ENCODE measurements at regions not wholly inside any gene's neighbourhood (a gene's known extent, or its start where the extent isn't known, plus 50 kb on each side); places are given as distances from the start of the nearest gene placed in this dataset.

- Histone ChIP-seq H3K27me3 (ENCODE audit: control insufficient read depth, insufficient read depth, low read length) (no peaks in the 10 kb centered on the region), H3K9me3 (ENCODE audit: control insufficient read depth in 2 of 3, insufficient read depth in 1 of 3, low read length in 3 of 3) (peaks cover 0 to 5% (median 0%) of the 10 kb centered on the region in 3 donors), H3K4me3 (ENCODE audit: low read length in 3 of 3) (no peak overlapping the region), H3K27ac (ENCODE audit: low read depth in 2 of 2, low read length in 2 of 2) (no peak overlapping the region), H3K9ac (ENCODE audit: low read length in 3 of 3) (no peak overlapping the region), H3K4me1 (ENCODE audit: control insufficient read depth in 2 of 3, insufficient read depth in 2 of 3, low read depth in 1 of 3, low read length in 3 of 3) (no peaks in the 10 kb centered on the region), H3K36me3 (ENCODE audit: control insufficient read depth in 2 of 3, insufficient read depth in 3 of 3, low read length in 3 of 3) (no peaks in the 10 kb centered on the region)
- FAIRE-seq: no peak
- TF ChIP-seq CTCF (IDR thresholded peaks at IDR 0.05; ENCODE audit: borderline replicate concordance, extremely low read depth, insufficient read depth): no peak
- no peak for DNase-seq
- intact Hi-C loops (cut with DNase I): no loop called here
Observed at GRCh38 chr4:143021384-143021783, 163.3 kb upstream of the USP38 start.

DNA sequence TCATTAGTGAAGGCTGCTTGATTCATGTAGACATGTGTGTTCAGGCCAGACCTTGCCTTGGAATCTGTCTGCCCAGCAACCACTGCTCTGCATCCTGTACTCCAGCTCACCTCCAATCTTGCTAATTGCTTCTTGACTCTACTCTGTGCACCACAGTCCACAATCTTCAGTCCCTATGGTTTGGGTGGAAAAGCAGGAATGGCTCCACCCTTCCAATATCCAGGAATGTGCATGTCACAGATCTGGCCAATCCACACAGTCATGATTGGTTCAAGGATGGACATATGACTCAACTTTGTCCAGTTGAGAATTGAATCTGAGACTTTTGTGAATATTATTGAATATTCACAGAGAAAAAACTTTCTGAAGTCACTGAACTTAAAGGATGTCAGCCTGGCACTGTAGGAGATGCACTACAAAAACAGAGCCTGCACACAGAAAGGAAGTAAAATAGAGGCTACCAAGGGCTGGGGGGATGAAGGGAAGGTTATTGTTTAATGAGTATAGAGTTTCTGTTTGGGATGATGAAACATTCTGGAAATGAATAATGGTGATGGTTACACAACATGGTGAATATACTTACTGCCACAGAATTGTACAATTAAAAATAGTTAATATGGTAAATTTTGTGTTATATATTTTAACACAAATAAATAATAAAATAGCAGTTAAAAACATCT lies 161.3 kb upstream of the USP38 start:
- no peak overlapping the region for H3K4me3 ChIP-seq (ENCODE audit: low read length in 3 of 3)
- H3K4me1 ChIP-seq (ENCODE audit: control insufficient read depth in 2 of 3, insufficient read depth in 2 of 3, low read depth in 1 of 3, low read length in 3 of 3): no peaks in the 10 kb centered on the region
- no peak overlapping the region for H3K27ac ChIP-seq (ENCODE audit: low read depth in 2 of 2, low read length in 2 of 2)
- DNase-seq (no peak), FAIRE-seq (no peak)
- no peak for TF ChIP-seq CTCF (IDR thresholded peaks at IDR 0.05; ENCODE audit: borderline replicate concordance, extremely low read depth, insufficient read depth)
- H3K27me3 ChIP-seq (ENCODE audit: control insufficient read depth, insufficient read depth, low read length): no peaks in the 10 kb centered on the region
- intact Hi-C loops (cut with DNase I): no loop called here
- H3K9ac ChIP-seq (ENCODE audit: low read length in 3 of 3): no peak overlapping the region
- no peaks in the 10 kb centered on the region for H3K36me3 ChIP-seq (ENCODE audit: control insufficient read depth in 2 of 3, insufficient read depth in 3 of 3, low read length in 3 of 3)
- peaks cover 0 to 5% (median 0%) of the 10 kb centered on the region in 3 donors for H3K9me3 ChIP-seq (ENCODE audit: control insufficient read depth in 2 of 3, insufficient read depth in 1 of 3, low read length in 3 of 3)

- H3K27me3 ChIP-seq (ENCODE audit: control insufficient read depth, insufficient read depth, low read length): no peaks in the 10 kb centered on the region
- H3K36me3 ChIP-seq (ENCODE audit: control insufficient read depth in 2 of 3, insufficient read depth in 3 of 3, low read length in 3 of 3): no peaks in the 10 kb centered on the region
- H3K27ac ChIP-seq (ENCODE audit: low read depth in 2 of 2, low read length in 2 of 2): no peak overlapping the region
- H3K4me3 ChIP-seq (ENCODE audit: low read length in 3 of 3): no peak overlapping the region
- intact Hi-C loops (cut with DNase I): no loop called here
- peak; percentile 17 for TF ChIP-seq CTCF (IDR thresholded peaks at IDR 0.05; ENCODE audit: borderline replicate concordance, extremely low read depth, insufficient read depth)
- H3K9me3 ChIP-seq (ENCODE audit: control insufficient read depth in 2 of 3, insufficient read depth in 1 of 3, low read length in 3 of 3): no peaks in the 10 kb centered on the region
- H3K4me1 ChIP-seq (ENCODE audit: control insufficient read depth in 2 of 3, insufficient read depth in 2 of 3, low read depth in 1 of 3, low read length in 3 of 3): no peaks in the 10 kb centered on the region
- H3K9ac ChIP-seq (ENCODE audit: low read length in 3 of 3): no peak overlapping the region
- FAIRE-seq (no peak), DNase-seq (peak in 2 of 5 donors; percentile 17 to 40)
Observed at GRCh38 chr4:143025081-143025704, 159.5 kb upstream of the USP38 start.

Data from kidney (tissue), 13 donors.